ENCODE measurements at regions not wholly inside any gene's neighbourhood (a gene's known extent, or its start where the extent isn't known, plus 50 kb on each side); places are given as distances from the start of the nearest gene placed in this dataset.
A peak's percentile ranks its signal among the peaks of the same experiment; 100 is the strongest.
"Not testable (repeated sequence)": the region's sequence is repeated elsewhere in the genome, so short reads cannot be mapped to it uniquely, and the experiment has no call there.

- no peak for DNase-seq (ENCODE audit: low spot score)
Observed at GRCh38 chr21:35601211-35601610, 459.1 kb downstream of the SETD4 start.

DNA sequence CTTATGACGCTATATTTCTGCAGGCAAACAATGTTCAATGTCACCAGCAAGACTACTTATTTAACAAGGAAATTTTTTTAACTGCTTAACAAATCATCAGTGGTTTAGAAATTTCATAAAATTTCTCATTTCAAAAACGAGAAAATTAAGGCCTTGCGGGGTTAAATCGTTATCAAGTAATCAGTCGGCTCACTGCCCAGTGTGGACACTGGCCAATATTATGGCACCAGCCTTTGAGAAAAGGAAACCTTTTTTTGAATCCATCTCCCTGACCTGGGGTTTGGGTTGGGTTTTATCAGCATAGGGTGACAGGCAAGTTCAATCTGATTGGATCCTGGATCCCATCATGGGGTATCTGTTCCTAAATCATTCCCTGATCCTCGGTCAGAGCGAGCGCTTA, 461.2 kb downstream of the SETD4 start:
- no peak for DNase-seq (ENCODE audit: low spot score)

GRCh38 chr21:35597750-35598339, 462.5 kb downstream of the SETD4 start:
- DNase-seq (ENCODE audit: low spot score), result no peak

GRCh38 chr21:35594905-35595304, 465.4 kb downstream of the SETD4 start:
- no peak for DNase-seq (ENCODE audit: low spot score)

DNA sequence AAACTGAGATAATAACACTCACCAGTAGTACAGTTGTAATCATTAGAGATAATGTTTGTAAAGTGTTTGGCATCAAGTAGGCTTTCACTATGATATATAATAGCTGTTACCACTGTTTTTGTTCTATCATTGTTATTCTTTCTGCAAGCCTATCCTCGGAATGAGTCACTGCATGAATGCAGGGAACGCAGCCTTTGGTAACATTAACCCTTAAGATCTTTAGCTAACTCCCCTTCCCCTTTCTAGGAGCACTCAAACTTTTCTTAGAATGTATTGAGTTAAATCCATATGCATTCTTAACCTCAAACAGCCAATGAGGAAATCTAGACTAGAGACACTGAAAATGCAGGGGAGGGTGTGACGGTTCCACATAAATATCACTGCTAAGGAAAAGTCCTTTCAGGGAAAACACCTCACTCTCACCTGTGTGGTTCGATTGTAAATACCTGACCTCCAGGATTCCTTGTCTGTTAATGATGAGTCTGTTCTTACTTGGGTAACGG, 467.3 kb downstream of the SETD4 start:
- no peak for DNase-seq (ENCODE audit: low spot score)

- DNase-seq (ENCODE audit: low spot score), result not testable (repeated sequence)
Observed at GRCh38 chr21:35590284-35590683, 470.0 kb downstream of the SETD4 start.

DNA sequence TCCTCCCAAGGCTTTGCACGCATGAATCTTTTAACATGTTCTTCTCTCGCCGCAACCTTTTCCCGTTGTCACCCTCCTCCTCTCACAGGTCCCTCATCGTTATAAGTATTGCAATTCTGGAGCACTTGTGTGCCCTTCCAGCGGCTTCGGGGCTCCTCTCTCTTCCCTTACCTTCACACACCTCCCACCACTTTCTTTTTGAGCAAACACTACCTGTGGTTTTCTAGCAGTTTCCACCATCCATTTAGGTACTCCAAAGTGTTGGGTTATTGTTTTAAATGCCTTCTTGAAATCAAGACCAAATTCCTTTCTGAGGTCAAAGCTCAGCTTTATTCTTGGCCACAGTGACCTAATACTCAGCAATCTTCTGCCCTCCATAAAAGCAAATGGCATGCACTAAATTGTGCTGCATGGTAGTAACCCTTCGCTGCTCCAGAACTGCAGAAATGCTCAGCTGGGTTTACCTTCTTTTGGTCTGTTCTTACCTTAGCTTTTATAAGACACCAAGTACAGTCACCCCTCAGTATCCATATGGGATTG, 472.4 kb downstream of the SETD4 start:
- DNase-seq (ENCODE audit: low spot score), result no peak

- DNase-seq (ENCODE audit: low spot score), result no peak
Observed at GRCh38 chr21:35586305-35586704, 474.0 kb downstream of the SETD4 start.

- no peak for DNase-seq (ENCODE audit: low spot score)
Observed at GRCh38 chr21:35585878-35586277, 474.4 kb downstream of the SETD4 start.

DNA sequence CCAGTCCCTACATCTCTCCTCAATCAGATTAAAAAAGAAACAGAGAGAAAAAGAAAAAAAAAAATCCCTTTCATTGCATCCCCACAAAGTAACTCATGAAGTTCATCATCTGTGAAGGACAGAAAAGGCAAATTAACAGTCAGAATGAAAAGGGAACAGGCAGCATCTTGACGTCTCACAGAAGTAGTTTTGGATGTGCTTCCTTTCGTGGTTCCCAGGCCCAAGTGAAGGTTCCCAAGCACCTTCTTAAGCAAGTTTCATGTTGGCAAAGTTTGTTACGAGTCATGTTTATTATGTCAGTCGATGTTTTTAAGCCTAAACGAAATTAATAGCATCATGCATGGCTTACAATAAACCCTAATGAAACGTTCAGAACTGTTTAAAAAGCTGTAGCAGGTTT, 475.2 kb downstream of the SETD4 start:
- no peak for DNase-seq (ENCODE audit: low spot score)

DNA sequence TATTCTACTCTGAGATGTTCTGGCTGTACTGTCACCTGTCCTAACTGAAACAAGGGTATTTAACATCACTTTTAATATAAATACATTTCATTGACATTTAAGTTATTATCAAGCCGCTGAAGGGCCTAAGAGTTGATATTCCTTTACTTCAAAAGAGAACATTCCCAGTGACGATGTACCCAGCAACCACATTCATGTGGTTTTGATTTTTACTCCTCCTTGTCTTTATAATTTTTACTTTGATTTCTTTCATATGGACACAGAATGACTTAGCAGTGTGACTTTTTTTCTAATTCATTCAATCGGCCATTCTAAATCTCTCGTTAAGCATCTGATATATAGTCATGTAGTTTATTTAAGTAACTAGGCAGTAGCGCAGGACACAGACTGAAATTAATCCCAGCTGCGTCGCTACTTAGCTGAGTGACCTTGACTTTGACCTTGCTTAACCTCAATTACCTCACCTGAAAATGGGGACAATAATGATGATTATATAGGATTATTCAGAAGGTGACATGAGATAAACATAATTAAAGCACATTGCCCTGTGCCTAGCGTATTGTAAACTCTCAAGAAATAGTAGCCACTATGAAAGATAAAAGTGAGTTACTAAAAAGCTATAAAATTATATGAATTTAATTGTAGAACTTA, 476.6 kb downstream of the SETD4 start:
- DNase-seq (ENCODE audit: low spot score), result no peak

DNA sequence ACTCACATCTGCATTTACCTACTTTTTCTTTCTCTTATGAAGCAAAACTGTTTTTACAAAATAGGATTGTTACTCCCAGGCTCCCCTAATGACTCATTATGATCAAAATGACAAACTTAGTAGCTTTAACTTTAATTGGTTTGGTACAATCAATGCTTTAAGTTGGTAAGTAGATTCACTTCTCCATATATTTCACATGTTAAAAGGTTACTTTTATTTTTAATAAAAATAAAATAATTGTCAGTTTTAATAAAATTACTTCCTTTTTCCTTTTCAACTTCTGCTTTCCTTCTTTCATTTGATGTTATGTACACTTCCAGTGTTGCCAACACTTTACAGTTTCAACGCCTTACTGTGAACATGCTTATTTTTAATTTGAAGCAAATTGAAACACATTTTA, 477.6 kb downstream of the SETD4 start:
- DNase-seq (ENCODE audit: low spot score), result no peak

GRCh38 chr21:35581640-35582039, 478.7 kb downstream of the SETD4 start:
- no peak for DNase-seq (ENCODE audit: low spot score)

DNA sequence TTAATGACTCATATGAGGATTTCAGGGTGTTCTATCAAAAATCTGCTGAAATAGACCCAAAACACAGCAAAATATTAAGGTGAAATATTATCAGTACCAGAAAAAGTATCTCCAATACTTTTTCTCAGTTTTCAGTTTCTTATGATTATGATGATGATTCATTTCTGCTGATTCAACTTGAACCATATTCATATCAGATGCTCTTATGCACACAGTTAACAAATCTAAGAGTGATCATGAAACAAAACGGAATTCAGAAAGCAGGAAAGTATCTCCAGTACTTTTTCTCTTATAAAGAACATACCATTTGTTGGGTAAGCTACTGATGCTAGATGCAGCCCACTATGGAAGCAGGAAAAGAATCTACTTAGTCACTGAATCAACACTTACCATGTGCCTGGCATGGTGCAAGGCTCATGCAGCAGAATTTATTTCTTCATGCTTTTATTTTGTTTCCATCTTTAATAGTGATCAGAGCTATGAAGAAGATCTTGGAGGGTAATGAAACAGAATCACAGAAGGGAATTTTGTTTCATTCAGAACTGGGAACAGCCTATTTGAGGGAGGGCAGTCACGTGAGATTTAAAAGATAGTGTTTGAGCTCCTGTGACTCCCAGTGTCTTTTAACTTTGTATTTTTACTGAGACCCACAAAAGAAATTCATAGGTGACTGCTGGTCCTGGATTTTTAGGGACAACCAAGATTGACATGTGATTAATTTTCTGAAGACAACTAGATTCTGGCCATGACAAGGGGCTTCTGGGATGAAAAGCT, 480.6 kb downstream of the SETD4 start:
- DNase-seq (ENCODE audit: low spot score), result no peak

GRCh38 chr21:35578831-35579471, 481.4 kb downstream of the SETD4 start:
- DNase-seq (ENCODE audit: low spot score), result no peak

GRCh38 chr21:35578347-35578782, 482.0 kb downstream of the SETD4 start:
- peak; percentile 77 for DNase-seq (ENCODE audit: low spot score)

- peak; percentile 62 for DNase-seq (ENCODE audit: low spot score)
Observed at GRCh38 chr21:35575280-35575915, 484.9 kb downstream of the SETD4 start.

DNA sequence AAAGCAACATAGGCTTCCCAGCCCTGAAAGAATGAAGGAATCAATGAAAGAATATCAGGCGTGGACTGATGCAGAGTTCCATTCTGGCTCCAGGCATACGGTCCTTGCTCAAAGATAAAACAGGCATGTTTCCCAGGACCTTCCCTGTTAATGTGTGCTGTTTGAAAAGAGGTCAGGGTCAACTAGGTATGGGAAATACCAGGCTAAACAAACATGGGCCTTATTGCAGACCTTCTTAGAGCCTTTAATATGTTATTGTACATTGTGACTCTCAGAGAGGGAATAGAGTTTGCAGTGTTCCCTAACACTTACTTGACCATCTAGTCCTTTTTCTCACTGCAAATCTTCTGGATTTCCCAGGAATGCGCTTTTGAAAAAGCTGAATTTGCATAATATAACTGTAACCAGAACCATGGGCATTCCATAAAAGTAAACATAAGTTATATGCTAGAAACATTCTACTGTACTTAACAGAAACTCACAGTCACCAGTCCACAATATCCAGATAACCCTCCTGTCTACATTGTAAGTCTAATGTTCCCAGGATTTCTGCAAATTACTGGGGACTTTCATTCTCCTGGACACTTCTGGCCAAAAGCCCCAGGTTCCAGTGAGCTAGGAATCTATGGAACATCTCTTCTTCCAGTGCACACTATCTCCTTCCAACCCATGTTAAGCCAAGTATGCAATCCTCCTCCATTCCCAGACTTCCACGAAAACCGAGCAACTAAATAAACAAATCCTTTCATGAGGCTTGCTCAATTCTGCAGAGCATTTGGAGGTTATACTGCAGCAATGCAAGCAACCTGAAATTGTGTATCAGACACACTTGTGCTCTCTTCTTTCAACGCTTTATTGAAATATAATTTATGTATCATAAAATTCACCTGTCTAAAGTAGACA, 486.6 kb downstream of the SETD4 start:
- DNase-seq (ENCODE audit: low spot score), result no peak

DNA sequence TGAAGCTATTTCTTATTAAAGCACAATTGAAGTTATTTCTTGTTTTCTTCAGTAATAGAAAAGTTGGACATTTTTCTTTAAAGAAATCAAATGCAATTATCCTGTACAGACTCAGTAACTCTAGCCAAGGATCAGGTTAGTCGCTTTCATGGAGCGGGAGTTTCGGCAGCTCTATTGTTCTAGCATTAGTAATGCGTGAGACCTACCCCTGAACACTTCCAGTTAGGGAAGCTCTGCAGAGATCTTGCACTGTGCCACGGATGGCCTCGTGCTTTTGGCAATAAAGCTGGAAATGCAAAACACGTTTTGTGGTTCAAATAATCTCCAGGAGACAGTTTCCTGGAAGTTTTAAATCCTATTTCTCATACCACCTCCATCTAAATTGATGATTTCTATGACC, 488.4 kb downstream of the SETD4 start:
- DNase-seq (ENCODE audit: low spot score), result no peak

DNA sequence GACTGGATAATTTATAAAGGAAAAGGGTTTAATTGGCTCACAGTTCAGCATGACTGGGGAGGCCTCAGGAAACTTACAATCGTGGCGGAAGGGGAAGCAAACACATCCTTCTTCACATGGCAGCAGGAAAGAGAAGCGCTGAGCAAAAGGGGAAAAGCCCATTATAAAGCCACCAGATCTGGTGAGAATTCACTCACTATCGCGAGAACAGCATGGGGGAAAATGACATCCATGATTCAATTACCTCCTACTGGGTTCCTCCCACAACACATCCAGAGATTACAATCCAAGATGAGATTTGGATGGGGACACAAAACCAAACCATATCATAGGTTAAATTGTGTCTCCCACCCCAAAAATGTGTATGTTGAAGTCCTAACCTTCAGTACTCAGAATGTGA, 491.7 kb downstream of the SETD4 start:
- DNase-seq (ENCODE audit: low spot score), result no peak

DNA sequence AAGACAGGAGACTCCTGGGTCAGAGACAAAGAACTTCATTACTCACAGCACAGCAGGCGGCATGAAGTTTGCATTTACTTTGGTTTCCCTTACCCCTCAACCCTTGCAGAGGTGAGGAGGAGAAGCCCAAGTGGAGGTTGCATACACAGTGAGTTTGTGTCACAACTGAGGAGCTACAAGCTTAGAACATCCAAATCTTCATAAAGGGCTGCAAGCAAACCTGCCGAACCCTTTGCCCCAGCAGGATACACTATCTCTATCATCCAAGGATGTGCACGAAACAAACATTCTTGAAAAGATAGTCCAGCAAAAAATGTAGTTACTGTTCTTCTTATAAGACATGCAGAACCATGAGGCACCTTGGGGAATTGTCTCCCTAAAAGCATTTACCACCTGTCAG, 493.5 kb downstream of the SETD4 start:
- no peak for DNase-seq (ENCODE audit: low spot score)
